HEK293 (cell line): ENCODE measurements at regions not wholly inside any gene's neighbourhood (a gene's known extent, or its start where the extent isn't known, plus 50 kb on each side); places are given as distances from the start of the nearest gene placed in this dataset.

Source experiments
- CTCF ChIA-PET: fragments of 350-600 bp; formaldehyde crosslinking; extraction: SDS; loops from one replicate; lab custom pipeline; 2021; ENCODE audit warnings: antibody characterized with exemption; lab: Yijun Ruan, JAX
- POLR2A ChIA-PET: fragments of 300-600 bp; formaldehyde crosslinking; extraction: SDS; loops from one replicate; lab custom pipeline; 2020; ENCODE audit warnings: antibody characterized with exemption, inconsistent platforms; lab: Yijun Ruan, JAX
- H3K27ac ChIP-seq: fragments of 200-500 bp; sonication (Bioruptor generic); 2 replicates; pipeline ENCODE4 v1.5.1; 2014; ENCODE audit warnings: low read depth, low read length, control low read depth, inconsistent platforms; ENCODE audit errors: extremely low read depth
- H3K36me3 ChIP-seq, 2 experiments: fragments of 200-500 bp in 1 of 2; sonication (Bioruptor generic) in 1 of 2; 1 replicate in 1 of 2; 2 replicates in 1 of 2; pipeline ENCODE4 v1.5.1; 2014 to 2017; ENCODE audit warnings: inconsistent platforms in 2 of 2, low read length in 2 of 2; ENCODE audit not compliant: control insufficient read depth in 2 of 2, insufficient read depth in 1 of 2
- H3K4me1 ChIP-seq: fragments of 200-500 bp; sonication (Bioruptor generic); 2 replicates; pipeline ENCODE4 v1.5.1; 2014; ENCODE audit warnings: mild to moderate bottlenecking, low read length, inconsistent platforms; ENCODE audit not compliant: control insufficient read depth, insufficient read depth
- H3K4me3 ChIP-seq: 2 replicates; pipeline ENCODE4 v1.5.1; 2011; ENCODE audit warnings: low read depth, mild to moderate bottlenecking, control low read depth, low read length, moderate library complexity
- H3K9me3 ChIP-seq: fragments of 200-500 bp; sonication (Bioruptor generic); 2 replicates; pipeline ENCODE4 v1.5.1; 2014; ENCODE audit warnings: low read depth, low read length, inconsistent platforms; ENCODE audit not compliant: control insufficient read depth, insufficient read depth
- BCL6B ChIP-seq: fragments of 450-650 bp; formaldehyde crosslinking; IDR thresholded peaks from 2 replicates; pipeline ENCODE4 v1.5.1; 2017; ENCODE audit warnings: missing biosample characterization, missing genetic modification characterization
- GLIS2 ChIP-seq: fragments of 450-650 bp; formaldehyde crosslinking; IDR thresholded peaks from 2 replicates; pipeline ENCODE4 v1.5.1; 2016; ENCODE audit warnings: missing biosample characterization, missing genetic modification characterization
- KLF16 ChIP-seq: fragments of 450-650 bp; formaldehyde crosslinking; IDR thresholded peaks from 2 replicates; pipeline ENCODE4 v1.5.1; 2017; ENCODE audit warnings: missing biosample characterization, missing genetic modification characterization
- MZF1 ChIP-seq: fragments of 450-650 bp; formaldehyde crosslinking; IDR thresholded peaks from 2 replicates; pipeline ENCODE4 v1.5.1; 2017; ENCODE audit warnings: missing biosample characterization, missing genetic modification characterization, borderline replicate concordance
- OVOL3 ChIP-seq: fragments of 450-650 bp; formaldehyde crosslinking; IDR thresholded peaks from 2 replicates; pipeline ENCODE4 v1.5.1; 2016; ENCODE audit warnings: missing biosample characterization, missing genetic modification characterization
- PRDM1 ChIP-seq: fragments of 450-650 bp; formaldehyde crosslinking; IDR thresholded peaks from 2 replicates; pipeline ENCODE4; 2016; ENCODE audit warnings: missing biosample characterization, missing genetic modification characterization
- SP7 ChIP-seq: fragments of 450-650 bp; formaldehyde crosslinking; IDR thresholded peaks from 2 replicates; pipeline ENCODE4 v1.5.1; 2016; ENCODE audit warnings: missing biosample characterization, missing genetic modification characterization
- ZBTB48 ChIP-seq: fragments of 450-650 bp; formaldehyde crosslinking; IDR thresholded peaks from 2 replicates; pipeline ENCODE4 v1.5.1; 2016; ENCODE audit warnings: missing biosample characterization, missing genetic modification characterization
- ZEB2 ChIP-seq: fragments of 450-650 bp; formaldehyde crosslinking; IDR thresholded peaks from 2 replicates; pipeline ENCODE4 v1.5.1; 2016; ENCODE audit warnings: missing biosample characterization, missing genetic modification characterization
- ZNF121 ChIP-seq: fragments of 450-650 bp; formaldehyde crosslinking; IDR thresholded peaks from 2 replicates; pipeline ENCODE4 v1.5.1; 2016; ENCODE audit warnings: missing biosample characterization, missing genetic modification characterization
- ZNF398 ChIP-seq: fragments of 450-650 bp; formaldehyde crosslinking; IDR thresholded peaks from 2 replicates; pipeline ENCODE4 v1.5.1; 2017; ENCODE audit warnings: missing biosample characterization, missing genetic modification characterization
- ZNF416 ChIP-seq: fragments of 450-650 bp; formaldehyde crosslinking; IDR thresholded peaks from 2 replicates; pipeline ENCODE4 v1.5.1; 2016; ENCODE audit warnings: missing biosample characterization, missing genetic modification characterization
- ZNF610 ChIP-seq: fragments of 450-650 bp; formaldehyde crosslinking; IDR thresholded peaks from 2 replicates; pipeline ENCODE4 v1.5.1; 2016; ENCODE audit warnings: missing biosample characterization, missing genetic modification characterization, borderline replicate concordance
- ZNF639 ChIP-seq: fragments of 450-650 bp; formaldehyde crosslinking; IDR thresholded peaks from 2 replicates; pipeline ENCODE4 v1.5.1; 2016; ENCODE audit warnings: missing biosample characterization, missing genetic modification characterization
- ZNF837 ChIP-seq: fragments of 450-650 bp; formaldehyde crosslinking; IDR thresholded peaks from 2 replicates; pipeline ENCODE4 v1.5.1; 2016; ENCODE audit warnings: missing biosample characterization, missing genetic modification characterization
- ZSCAN23 ChIP-seq: fragments of 450-650 bp; formaldehyde crosslinking; IDR thresholded peaks from 2 replicates; pipeline ENCODE4 v1.5.1; 2016; ENCODE audit warnings: missing biosample characterization, missing genetic modification characterization
- ZXDB ChIP-seq: fragments of 450-650 bp; formaldehyde crosslinking; IDR thresholded peaks from 2 replicates; pipeline ENCODE4 v1.5.1; 2016; ENCODE audit warnings: missing biosample characterization, missing genetic modification characterization
- TF ChIP-seq, protein P1 (sequence below): fragments of 450-650 bp; formaldehyde crosslinking; conservative IDR thresholded peaks from 2 replicates; pipeline ENCODE4 v1.5.1; 2016; ENCODE audit warnings: low read depth, missing biosample characterization, missing genetic modification characterization
- TF ChIP-seq, protein P2 (sequence below): fragments of 450-650 bp; formaldehyde crosslinking; IDR thresholded peaks from 2 replicates; pipeline ENCODE4 v1.5.1; 2016; ENCODE audit warnings: missing biosample characterization, missing genetic modification characterization, borderline replicate concordance
- TF ChIP-seq, protein P3 (sequence below): fragments of 450-650 bp; formaldehyde crosslinking; optimal IDR thresholded peaks from 2 replicates; pipeline ENCODE3; 2016; ENCODE audit warnings: missing biosample characterization, mild to moderate bottlenecking, missing genetic modification characterization

DNA sequence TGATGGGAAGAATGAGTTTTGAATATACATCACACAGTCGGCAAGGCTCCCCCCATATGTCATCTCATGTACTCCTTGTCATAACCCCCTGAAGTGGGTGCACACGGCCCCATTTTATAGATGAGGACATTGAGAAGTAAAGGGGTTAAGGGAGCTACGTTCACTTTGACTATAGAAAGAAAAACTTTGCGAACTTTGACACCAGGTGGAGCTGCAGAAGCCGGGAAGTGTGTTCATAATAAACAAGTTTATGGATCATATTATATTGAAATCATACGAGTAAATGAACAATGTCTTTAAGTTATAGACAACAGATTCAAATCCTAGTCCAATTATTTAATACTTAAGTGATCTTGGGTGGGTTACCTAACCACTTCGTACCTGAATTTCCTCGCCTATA is 203.8 kb upstream of the PITX2 start:
- CTCF ChIA-PET, result interaction anchor here (0.7 kb wide), 1 partner anchor 63 kb away, joined by 3 read pairs; no protein-coding TSS in a partner anchor
- no peak overlapping the region for H3K27ac ChIP-seq
- H3K9me3 ChIP-seq, result no peaks in the 10 kb centered on the region
- no peak overlapping the region for H3K4me3 ChIP-seq
- no peak for TF ChIP-seq ZSCAN23
- TF ChIP-seq BCL6B, result no peak
- TF ChIP-seq MZF1 (tag by site-specific recombination), result no peak
- no peak for TF ChIP-seq ZEB2
- TF ChIP-seq ZBTB48 (tag by site-specific recombination), result no peak
- no peak for TF ChIP-seq SP7 (tag by site-specific recombination)
- TF ChIP-seq, protein P1, sequence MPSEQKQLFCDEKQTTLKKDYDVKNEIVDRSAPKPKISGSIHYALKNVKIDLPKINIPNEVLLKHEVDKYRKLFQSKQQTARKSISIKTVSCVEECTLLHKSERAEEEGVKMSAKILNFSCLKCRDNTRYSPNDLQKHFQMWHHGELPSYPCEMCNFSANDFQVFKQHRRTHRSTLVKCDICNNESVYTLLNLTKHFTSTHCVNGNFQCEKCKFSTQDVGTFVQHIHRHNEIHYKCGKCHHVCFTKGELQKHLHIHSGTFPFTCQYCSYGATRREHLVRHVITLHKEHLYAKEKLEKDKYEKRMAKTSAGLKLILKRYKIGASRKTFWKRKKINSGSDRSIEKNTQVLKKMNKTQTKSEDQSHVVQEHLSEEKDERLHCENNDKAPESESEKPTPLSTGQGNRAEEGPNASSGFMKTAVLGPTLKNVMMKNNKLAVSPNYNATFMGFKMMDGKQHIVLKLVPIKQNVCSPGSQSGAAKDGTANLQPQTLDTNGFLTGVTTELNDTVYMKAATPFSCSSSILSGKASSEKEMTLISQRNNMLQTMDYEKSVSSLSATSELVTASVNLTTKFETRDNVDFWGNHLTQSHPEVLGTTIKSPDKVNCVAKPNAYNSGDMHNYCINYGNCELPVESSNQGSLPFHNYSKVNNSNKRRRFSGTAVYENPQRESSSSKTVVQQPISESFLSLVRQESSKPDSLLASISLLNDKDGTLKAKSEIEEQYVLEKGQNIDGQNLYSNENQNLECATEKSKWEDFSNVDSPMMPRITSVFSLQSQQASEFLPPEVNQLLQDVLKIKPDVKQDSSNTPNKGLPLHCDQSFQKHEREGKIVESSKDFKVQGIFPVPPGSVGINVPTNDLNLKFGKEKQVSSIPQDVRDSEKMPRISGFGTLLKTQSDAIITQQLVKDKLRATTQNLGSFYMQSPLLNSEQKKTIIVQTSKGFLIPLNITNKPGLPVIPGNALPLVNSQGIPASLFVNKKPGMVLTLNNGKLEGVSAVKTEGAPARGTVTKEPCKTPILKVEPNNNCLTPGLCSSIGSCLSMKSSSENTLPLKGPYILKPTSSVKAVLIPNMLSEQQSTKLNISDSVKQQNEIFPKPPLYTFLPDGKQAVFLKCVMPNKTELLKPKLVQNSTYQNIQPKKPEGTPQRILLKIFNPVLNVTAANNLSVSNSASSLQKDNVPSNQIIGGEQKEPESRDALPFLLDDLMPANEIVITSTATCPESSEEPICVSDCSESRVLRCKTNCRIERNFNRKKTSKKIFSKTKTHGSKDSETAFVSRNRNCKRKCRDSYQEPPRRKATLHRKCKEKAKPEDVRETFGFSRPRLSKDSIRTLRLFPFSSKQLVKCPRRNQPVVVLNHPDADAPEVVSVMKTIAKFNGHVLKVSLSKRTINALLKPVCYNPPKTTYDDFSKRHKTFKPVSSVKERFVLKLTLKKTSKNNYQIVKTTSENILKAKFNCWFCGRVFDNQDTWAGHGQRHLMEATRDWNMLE (tag by site-specific recombination), result no peak
- no peak for TF ChIP-seq ZNF610 (tag by site-specific recombination)
- no peak for TF ChIP-seq GLIS2 (tag by site-specific recombination)
- TF ChIP-seq ZNF639 (tag by site-specific recombination), result no peak
- TF ChIP-seq KLF16 (tag by site-specific recombination), result no peak
- no peak for TF ChIP-seq ZNF398 (tag by site-specific recombination)
- TF ChIP-seq PRDM1 (tag by site-specific recombination), result no peak
- TF ChIP-seq ZNF416 (tag by site-specific recombination), result no peak
- no peak for TF ChIP-seq OVOL3
- TF ChIP-seq ZXDB (tag by site-specific recombination), result no peak
- POLR2A ChIA-PET, result no interaction called here
- no peaks in the 10 kb centered on the region for H3K4me1 ChIP-seq
- no peaks in the 10 kb centered on the region for H3K36me3 ChIP-seq

GRCh38 chr4:110830461-110830860 is 207.6 kb upstream of the PITX2 start:
- H3K36me3 ChIP-seq, result no peaks in the 10 kb centered on the region
- CTCF ChIA-PET, result no interaction called here
- H3K4me1 ChIP-seq, result no peaks in the 10 kb centered on the region
- H3K4me3 ChIP-seq, result no peak overlapping the region
- POLR2A ChIA-PET, result no interaction called here
- no peaks in the 10 kb centered on the region for H3K9me3 ChIP-seq
- H3K27ac ChIP-seq, result no peak overlapping the region
- TF ChIP-seq, protein P2, sequence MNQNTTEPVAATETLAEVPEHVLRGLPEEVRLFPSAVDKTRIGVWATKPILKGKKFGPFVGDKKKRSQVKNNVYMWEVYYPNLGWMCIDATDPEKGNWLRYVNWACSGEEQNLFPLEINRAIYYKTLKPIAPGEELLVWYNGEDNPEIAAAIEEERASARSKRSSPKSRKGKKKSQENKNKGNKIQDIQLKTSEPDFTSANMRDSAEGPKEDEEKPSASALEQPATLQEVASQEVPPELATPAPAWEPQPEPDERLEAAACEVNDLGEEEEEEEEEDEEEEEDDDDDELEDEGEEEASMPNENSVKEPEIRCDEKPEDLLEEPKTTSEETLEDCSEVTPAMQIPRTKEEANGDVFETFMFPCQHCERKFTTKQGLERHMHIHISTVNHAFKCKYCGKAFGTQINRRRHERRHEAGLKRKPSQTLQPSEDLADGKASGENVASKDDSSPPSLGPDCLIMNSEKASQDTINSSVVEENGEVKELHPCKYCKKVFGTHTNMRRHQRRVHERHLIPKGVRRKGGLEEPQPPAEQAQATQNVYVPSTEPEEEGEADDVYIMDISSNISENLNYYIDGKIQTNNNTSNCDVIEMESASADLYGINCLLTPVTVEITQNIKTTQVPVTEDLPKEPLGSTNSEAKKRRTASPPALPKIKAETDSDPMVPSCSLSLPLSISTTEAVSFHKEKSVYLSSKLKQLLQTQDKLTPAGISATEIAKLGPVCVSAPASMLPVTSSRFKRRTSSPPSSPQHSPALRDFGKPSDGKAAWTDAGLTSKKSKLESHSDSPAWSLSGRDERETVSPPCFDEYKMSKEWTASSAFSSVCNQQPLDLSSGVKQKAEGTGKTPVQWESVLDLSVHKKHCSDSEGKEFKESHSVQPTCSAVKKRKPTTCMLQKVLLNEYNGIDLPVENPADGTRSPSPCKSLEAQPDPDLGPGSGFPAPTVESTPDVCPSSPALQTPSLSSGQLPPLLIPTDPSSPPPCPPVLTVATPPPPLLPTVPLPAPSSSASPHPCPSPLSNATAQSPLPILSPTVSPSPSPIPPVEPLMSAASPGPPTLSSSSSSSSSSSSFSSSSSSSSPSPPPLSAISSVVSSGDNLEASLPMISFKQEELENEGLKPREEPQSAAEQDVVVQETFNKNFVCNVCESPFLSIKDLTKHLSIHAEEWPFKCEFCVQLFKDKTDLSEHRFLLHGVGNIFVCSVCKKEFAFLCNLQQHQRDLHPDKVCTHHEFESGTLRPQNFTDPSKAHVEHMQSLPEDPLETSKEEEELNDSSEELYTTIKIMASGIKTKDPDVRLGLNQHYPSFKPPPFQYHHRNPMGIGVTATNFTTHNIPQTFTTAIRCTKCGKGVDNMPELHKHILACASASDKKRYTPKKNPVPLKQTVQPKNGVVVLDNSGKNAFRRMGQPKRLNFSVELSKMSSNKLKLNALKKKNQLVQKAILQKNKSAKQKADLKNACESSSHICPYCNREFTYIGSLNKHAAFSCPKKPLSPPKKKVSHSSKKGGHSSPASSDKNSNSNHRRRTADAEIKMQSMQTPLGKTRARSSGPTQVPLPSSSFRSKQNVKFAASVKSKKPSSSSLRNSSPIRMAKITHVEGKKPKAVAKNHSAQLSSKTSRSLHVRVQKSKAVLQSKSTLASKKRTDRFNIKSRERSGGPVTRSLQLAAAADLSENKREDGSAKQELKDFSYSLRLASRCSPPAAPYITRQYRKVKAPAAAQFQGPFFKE, result no peak
- no peak for TF ChIP-seq ZNF837 (tag by site-specific recombination)
- no peak for TF ChIP-seq ZNF121 (tag by site-specific recombination)
- TF ChIP-seq, protein P3, sequence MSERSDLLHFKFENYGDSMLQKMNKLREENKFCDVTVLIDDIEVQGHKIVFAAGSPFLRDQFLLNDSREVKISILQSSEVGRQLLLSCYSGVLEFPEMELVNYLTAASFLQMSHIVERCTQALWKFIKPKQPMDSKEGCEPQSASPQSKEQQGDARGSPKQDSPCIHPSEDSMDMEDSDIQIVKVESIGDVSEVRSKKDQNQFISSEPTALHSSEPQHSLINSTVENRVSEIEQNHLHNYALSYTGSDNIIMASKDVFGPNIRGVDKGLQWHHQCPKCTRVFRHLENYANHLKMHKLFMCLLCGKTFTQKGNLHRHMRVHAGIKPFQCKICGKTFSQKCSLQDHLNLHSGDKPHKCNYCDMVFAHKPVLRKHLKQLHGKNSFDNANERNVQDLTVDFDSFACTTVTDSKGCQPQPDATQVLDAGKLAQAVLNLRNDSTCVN, result no peak
